ENCODE measurements at regions not wholly inside any gene's neighbourhood (a gene's known extent, or its start where the extent isn't known, plus 50 kb on each side); places are given as distances from the start of the nearest gene placed in this dataset.

DNA sequence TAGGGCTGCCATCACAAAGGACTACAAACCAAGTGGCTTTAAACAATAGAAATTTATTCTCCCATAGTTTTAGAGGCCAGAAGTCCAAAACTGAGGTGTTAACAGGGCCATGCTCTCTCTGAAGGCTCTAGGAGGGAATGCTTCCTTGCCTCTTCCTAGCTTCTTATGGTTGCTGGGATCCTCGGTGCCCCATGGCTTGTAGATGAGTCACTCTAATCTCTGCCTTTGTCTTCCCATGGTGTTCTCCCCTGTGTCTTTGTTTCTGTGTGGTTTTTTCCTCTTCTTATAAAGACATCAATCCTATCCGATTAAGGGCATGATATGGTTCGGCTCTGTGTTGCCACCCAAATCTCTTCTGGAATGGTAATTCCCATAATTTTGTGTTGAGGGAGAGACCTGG is 178.8 kb upstream of the NREP start:
- DNase-seq (ENCODE audit: low read depth) = no peak
- no peak for TF ChIP-seq POLR2A (IDR thresholded peaks at IDR 0.05; ENCODE audit: extremely low read depth, insufficient read length)
- TF ChIP-seq, protein P1, sequence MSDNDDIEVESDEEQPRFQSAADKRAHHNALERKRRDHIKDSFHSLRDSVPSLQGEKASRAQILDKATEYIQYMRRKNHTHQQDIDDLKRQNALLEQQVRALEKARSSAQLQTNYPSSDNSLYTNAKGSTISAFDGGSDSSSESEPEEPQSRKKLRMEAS (IDR thresholded peaks at IDR 0.05; ENCODE audit: low read depth, low read length) = no peak
- TF ChIP-seq, protein P2, sequence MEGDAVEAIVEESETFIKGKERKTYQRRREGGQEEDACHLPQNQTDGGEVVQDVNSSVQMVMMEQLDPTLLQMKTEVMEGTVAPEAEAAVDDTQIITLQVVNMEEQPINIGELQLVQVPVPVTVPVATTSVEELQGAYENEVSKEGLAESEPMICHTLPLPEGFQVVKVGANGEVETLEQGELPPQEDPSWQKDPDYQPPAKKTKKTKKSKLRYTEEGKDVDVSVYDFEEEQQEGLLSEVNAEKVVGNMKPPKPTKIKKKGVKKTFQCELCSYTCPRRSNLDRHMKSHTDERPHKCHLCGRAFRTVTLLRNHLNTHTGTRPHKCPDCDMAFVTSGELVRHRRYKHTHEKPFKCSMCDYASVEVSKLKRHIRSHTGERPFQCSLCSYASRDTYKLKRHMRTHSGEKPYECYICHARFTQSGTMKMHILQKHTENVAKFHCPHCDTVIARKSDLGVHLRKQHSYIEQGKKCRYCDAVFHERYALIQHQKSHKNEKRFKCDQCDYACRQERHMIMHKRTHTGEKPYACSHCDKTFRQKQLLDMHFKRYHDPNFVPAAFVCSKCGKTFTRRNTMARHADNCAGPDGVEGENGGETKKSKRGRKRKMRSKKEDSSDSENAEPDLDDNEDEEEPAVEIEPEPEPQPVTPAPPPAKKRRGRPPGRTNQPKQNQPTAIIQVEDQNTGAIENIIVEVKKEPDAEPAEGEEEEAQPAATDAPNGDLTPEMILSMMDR (IDR thresholded peaks at IDR 0.05; ENCODE audit: low read depth, low read length) = no peak
- TF ChIP-seq MYC (IDR thresholded peaks at IDR 0.05; ENCODE audit: low read depth, low read length) = no peak
- H3K4me3 ChIP-seq (ENCODE audit: low read depth, low read length) = no peak overlapping the region

DNA sequence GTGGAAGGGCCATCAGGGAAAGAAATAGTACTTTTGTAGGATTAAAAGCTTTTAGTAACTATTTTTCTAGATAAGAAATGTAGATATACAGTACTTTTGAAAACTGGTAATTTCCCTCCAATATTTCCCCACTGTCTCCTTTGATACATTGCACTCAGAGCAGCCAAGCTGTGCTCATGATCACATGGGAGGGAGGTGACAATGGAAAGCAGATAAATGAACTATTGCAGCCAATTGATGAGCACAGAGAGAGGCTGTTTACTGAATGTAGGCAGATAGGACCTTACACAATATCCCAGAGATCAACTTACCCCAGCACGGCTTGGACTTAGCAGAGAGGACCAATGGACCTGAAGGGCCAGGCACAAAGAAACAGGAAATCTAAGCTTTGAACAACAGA is 178.0 kb upstream of the NREP start:
- no peak overlapping the region for H3K4me3 ChIP-seq (ENCODE audit: low read depth, low read length)
- TF ChIP-seq MYC (IDR thresholded peaks at IDR 0.05; ENCODE audit: low read depth, low read length) = no peak
- TF ChIP-seq POLR2A (IDR thresholded peaks at IDR 0.05; ENCODE audit: extremely low read depth, insufficient read length) = no peak
- TF ChIP-seq, protein P1 (IDR thresholded peaks at IDR 0.05; ENCODE audit: low read depth, low read length) = no peak
- TF ChIP-seq, protein P2 (IDR thresholded peaks at IDR 0.05; ENCODE audit: low read depth, low read length) = no peak
- DNase-seq (ENCODE audit: low read depth) = no peak

DNA sequence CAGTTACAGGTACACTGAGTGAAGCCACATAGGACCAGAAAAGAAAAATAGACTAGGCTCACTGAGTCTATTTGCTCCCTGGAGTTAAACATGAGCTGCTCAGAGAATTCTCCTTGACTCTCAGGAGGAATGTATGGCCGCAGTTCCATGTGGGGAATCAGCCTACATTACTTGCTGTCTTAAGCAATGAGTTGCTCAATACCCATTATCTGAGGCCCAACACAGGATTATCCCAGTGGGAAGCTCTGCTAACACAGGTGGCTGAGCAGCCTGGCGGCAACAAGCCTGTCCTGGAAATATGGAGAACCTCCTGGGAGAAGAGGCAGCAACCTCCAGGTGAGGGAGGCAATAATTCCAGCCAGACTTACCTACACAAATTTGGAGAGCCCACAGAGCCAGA is 177.5 kb upstream of the NREP start:
- DNase-seq (ENCODE audit: low read depth) = no peak
- TF ChIP-seq, protein P2 (IDR thresholded peaks at IDR 0.05; ENCODE audit: low read depth, low read length) = no peak
- TF ChIP-seq, protein P1 (IDR thresholded peaks at IDR 0.05; ENCODE audit: low read depth, low read length) = no peak
- TF ChIP-seq MYC (IDR thresholded peaks at IDR 0.05; ENCODE audit: low read depth, low read length) (no peak), POLR2A (IDR thresholded peaks at IDR 0.05; ENCODE audit: extremely low read depth, insufficient read length) (no peak)
- H3K4me3 ChIP-seq (ENCODE audit: low read depth, low read length) = no peak overlapping the region

DNA sequence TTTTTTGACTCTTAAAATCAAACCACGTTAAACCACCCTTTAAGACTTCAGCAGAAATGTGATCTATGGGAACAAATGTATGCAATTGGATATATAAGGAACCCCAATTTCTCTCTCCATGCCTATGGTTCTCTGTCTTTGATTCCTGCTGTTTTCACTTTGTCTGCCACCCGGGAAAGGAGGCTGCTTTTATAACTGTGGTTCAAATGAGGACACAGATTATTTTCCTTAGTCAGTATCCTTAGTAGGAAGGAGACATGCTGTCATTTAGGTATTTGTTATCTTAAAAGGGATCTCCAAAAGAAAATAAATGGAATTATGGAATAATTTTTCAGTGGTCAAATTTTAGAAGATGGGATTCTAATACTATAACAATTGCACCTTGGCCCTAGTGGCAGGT is 176.1 kb upstream of the NREP start:
- TF ChIP-seq, protein P1 (IDR thresholded peaks at IDR 0.05; ENCODE audit: low read depth, low read length) = no peak
- no peak for TF ChIP-seq POLR2A (IDR thresholded peaks at IDR 0.05; ENCODE audit: extremely low read depth, insufficient read length)
- no peak for TF ChIP-seq MYC (IDR thresholded peaks at IDR 0.05; ENCODE audit: low read depth, low read length)
- TF ChIP-seq, protein P2 (IDR thresholded peaks at IDR 0.05; ENCODE audit: low read depth, low read length) = no peak
- no peak for DNase-seq (ENCODE audit: low read depth)
- no peak overlapping the region for H3K4me3 ChIP-seq (ENCODE audit: low read depth, low read length)

DNA sequence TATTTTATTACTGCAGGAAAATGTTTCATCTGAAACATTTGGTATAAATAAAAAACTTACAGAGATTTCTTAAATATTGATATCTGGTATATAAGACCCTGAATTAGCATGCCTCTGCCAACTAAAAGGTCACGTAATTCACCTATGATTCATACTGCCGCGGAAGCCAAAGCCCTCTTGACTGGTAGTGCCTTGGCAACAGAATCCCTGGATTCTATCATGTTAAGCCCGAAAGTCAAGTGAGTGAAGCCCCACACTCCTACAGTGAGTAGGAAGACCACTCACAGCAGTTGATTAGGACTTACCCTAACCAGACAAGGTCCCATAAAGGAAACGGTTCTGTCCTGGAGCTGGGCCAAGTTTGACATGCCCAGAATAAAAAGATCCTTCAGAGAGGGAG is 175.6 kb upstream of the NREP start:
- DNase-seq (ENCODE audit: low read depth) = no peak
- H3K4me3 ChIP-seq (ENCODE audit: low read depth, low read length) = no peak overlapping the region
- TF ChIP-seq MYC (IDR thresholded peaks at IDR 0.05; ENCODE audit: low read depth, low read length) (no peak), POLR2A (IDR thresholded peaks at IDR 0.05; ENCODE audit: extremely low read depth, insufficient read length) (no peak)
- TF ChIP-seq, protein P2 (IDR thresholded peaks at IDR 0.05; ENCODE audit: low read depth, low read length) = no peak
- TF ChIP-seq, protein P1 (IDR thresholded peaks at IDR 0.05; ENCODE audit: low read depth, low read length) = no peak

DNA sequence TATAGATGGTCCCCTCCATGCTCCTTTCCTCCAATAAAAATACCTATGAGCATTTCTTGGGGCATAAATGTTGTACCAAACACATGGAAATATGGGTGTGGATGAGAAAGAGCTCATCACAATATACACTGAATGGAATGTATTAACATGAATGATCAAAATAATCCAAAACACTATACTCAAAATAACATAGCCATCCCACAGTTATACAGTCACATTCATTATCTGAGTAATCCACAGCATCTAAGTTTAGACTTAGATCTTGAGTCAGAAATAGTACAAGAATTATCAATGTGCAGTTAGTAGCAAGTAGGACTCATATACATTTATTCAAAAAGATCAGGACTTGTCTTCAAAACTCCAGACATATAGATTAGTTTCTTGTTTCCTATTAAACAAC is 175.2 kb upstream of the NREP start:
- no peak overlapping the region for H3K4me3 ChIP-seq (ENCODE audit: low read depth, low read length)
- TF ChIP-seq MYC (IDR thresholded peaks at IDR 0.05; ENCODE audit: low read depth, low read length) = no peak
- TF ChIP-seq, protein P2 (IDR thresholded peaks at IDR 0.05; ENCODE audit: low read depth, low read length) = no peak
- DNase-seq (ENCODE audit: low read depth) = no peak
